Stimulated activated CD4-positive, alpha-beta T cell treated with anti-CD3 and anti-CD28 coated beads, TNF-alpha, amount 100 ng/mL, for 24 hours (primary cell): ENCODE measurements at regions not wholly inside any gene's neighbourhood (a gene's known extent, or its start where the extent isn't known, plus 50 kb on each side); places are given as distances from the start of the nearest gene placed in this dataset.

Experiments used
- DNase-seq, 3 experiments: peaks; one replicate each; pipeline ENCODE4 v3.0.0-alpha.2; 2020; ENCODE audit warnings: low read depth in 3 of 3

DNA sequence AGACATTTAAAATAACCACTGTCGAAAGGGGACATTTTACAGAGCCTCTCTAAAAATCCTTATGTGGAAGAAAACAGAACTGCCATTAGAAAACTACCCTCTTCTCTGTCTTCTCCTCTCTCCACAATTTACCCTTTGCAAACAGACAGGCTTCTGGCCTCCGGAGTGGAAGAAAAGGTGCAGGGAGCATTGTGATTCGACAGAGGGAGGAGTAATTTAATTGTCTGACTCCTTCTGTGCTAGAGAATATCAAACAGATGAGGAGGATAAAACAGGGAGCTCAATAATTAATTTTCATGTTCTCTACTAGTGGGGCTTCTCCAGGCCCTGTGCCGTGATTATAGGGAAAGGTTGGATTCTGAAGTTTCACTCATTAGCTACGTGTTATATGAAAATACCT lies 615.5 kb upstream of the MKI67 start:
- DNase-seq = no peak

DNA sequence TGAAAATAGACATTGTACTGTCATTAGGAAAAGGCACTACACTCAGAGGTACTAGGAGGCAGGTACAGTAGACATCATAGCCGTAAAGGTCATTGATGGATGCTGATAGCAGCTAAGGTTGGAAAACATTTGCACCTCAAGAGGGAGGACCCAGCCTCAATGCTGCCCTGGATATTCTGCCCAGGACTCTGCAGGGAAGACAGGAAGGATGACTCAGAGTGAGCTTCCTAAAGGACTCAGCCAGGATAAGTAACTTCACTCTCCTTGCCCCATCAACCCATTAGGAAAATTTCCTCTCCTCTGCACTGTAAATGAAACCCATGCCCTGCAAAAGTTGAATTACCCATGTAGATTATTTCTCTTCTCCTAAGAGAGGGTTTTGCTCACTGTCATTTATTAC lies 617.9 kb upstream of the MKI67 start:
- DNase-seq = no peak

DNA sequence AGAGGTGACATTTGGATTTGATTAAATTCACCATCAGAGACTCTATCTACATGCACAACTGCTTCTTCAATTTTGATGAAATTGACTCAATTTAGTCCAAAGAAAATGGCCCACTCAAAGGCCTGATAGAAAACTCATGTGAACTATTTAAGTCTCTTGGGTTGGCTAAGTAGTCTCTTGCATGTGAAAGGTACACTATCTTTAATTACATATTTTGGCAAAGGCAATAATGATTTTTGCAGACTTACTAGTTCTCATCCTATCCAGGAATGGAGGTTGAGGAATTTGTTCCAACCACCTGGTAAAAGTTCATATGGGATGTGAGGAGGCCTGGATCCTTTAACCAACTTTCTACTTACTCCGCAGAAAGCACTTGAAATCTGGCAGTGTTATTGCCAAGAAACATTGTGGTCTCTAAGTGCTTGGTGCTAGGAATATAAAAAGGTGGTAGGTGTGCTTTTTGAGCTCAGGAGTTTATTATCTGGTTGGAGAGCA lies 618.6 kb upstream of the MKI67 start:
- no peak for DNase-seq

DNA sequence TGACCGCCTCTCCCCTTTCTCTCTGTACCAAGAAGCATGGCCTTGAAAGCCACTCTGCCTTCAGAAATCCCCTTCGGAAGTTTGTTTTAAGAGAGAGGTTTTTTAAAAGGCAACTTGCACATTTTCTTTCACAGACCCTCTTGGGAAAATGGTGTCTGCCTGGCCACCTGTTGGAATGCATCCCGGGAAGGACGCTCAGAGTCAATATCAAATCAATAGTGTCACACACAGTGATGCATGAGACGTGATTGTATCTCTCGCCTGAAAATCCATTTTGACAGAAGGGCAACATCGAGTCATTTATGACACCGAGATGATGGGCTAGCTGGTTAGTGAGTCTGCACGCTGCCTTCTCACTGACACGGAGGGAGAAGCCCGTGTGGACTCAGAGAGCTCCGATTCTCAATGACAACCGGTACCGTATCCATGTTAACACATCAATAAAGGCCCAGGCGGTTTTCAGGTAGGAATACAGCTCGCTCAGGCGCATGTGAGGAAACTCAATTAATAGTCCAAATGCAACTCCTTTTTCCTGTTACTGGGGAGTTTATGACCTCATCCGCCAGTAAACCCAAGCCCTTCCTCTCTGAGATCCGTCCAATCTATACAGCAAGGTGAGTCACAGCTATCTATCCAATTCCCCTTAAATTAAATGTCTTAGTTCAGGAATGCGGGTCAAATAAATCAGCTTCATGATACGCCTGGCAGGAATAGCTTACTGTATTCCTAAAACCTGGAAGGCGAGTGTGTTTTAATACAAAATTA lies 621.5 kb upstream of the MKI67 start:
- no peak for DNase-seq

DNA sequence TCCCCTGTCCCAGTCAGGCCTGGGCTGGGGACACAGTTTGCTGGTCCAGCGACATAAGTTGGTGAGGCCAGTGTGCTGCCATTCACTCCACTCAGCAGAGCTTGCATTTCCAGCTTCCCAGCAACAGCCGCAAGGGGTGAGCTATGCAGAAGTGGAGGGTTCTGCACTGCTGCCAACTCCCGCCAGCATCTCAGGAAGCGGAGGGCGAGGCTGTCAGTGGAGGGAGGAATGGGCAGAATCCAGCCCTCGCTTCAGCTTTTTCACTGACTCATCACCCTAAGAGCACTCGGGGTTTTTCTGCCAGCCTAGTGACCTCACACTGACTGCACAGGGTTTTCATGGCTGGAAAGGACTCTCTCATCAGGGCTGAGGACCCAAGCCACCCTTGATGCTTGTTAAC lies 625.1 kb upstream of the MKI67 start:
- no peak for DNase-seq

DNA sequence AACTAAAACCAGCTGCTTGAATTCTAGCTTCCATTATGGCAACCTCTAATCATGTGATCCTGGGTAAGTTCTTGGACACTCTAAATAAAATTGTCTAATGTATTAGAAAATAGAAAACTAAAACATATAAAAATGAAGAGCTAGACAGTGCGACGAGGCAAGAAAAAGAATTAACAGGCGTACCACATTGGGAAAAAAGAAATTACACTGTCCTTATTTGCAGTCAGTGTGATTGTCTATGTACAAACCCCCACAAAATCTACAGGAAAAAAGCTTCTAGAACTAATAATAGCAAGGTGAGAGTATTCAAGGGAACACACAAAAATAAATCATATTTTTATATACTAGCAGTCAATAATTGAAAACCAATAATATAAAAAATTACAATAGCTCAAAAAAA lies 625.6 kb upstream of the MKI67 start:
- DNase-seq = no peak

DNA sequence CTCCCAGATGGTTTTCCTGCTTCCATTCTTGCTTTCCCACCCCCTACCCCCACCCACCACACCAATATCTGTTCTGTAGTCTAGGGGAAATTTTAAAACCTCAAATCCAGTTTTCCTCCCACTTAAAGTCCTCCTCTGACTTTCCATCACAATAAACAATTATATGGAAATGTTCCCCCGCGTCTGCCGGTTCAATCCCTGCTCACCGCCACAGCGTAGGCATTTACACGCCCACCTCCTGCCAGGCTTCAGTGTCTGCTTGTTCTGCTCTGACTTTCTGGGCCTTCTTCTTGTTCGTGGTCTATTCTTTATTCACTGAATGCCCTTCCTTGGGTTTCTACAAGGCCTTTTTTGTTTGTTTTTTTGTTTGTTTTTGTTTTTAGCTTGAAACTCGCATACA lies 633.0 kb upstream of the MKI67 start:
- no peak for DNase-seq

DNA sequence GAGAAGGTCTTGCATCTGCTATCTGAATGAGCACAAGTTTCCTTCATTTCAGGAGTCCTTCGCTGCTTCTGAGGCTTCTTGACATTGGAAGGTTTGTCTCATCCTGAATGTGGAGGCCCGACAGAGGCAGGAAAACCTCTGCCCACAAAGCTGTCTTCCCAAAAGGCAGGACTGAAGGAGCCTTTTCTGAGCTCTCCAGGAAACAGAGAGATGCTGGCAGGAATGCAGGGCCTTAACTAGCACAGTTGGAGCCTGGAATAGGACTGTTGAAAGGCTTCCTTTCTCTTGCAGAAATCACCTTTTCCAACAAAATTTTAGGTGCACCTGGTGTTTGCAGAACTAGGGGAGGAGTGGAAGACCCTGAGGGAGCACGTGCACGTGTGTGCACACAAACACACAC lies 637.4 kb upstream of the MKI67 start:
- no peak for DNase-seq

DNA sequence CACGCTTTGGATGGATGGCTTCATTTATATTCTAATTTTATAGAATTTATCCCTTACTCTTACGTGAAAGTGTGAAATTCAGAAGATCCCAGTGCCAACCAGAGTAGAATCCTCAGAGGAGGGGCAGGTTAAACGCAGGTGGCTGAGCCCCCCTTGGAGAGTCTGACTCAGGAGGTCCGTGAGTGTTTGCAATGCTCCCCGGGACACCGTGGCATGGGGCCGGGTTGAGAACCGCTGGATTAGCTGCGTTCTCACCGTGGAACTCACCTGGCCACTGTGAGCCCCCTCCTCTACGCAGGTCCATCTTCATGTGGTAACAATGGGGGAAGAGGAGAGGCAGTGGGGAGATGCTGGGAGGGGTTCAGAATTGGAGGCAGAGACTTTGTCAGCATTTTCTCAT lies 638.0 kb upstream of the MKI67 start:
- no peak for DNase-seq

DNA sequence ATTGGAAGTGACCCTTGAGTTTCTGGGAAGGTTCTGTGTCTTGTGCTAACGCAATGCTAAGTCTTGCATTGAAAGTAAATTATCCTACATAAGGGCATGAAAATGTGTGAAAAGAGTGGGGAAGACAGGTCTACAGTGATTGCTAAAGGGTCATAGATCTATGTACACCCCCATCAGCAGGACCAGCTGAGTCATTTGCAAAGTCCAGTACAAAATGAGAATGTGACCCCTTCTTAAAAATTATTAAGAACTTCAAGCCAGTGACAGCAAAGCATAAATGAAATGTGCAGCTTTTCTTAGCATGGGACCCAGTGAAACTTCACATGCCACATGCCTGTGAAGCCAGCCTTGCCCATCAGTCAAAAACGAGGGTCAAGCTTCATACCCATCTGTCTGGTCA lies 640.7 kb upstream of the MKI67 start:
- no peak for DNase-seq

DNA sequence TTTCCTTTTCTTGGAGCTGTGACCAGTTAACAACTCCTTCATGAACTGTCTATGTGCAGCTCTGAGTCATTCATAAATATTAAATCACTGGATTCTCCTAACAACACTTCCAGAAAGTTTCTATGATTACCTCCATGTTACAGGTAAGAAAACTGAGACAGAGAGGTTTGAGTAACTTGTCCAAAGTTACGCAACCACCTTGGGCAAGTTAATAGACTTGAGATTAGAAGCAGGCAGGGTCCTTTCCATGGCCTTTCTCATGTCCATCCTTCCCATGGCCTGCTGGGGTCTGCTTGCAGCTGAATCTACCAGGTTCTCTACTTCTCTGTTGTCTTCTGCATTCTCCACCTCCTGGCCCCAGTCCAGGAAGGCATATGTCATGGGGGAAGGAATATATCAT lies 648.8 kb upstream of the MKI67 start:
- DNase-seq = no peak

DNA sequence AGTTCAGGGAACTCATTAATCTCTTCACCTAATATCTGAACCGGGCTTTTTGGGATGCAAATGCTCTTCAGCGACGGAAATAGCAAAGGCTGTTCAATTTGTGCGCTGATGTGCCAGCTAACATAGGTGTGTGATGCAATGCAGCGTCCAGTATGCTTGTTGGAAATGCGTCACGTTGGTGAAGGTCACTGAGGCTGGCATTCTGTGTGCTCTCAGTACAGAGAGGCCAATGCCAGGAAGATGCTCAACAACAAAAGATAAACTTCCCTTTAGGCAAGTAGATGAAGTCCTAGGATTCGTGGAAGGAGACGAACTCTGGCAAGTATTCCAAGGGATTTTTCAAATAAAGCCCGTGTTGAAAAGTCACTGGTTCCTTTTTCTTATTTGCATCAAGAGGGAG lies 649.5 kb upstream of the MKI67 start:
- DNase-seq = no peak

DNA sequence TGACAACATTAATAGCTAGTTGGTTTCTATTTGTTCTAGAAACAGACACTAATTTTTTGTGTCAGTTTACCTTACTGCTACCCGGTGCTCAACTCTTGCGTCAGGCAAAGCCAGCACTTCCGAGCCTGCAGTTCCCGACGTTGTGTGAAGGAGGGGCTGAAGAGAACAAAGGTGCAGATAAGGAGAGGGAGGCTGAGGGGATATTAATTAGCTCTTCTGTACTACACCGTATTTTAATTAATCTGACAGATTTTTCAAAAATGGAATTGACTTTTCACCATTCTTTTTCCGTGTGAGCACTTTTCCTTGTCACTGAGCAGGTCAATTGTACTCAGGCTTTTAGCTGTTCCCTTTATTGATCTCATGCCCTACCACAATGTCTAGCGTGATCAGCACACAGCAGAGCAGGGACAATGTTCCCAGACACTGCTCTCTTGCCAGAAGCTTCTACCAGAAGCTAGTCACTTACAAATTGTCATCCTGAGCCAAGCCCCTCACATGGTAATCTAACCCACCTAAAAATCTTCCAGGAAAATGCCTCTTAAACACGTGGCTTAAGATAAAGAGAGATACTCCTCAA lies 650.5 kb upstream of the MKI67 start:
- DNase-seq = no peak

DNA sequence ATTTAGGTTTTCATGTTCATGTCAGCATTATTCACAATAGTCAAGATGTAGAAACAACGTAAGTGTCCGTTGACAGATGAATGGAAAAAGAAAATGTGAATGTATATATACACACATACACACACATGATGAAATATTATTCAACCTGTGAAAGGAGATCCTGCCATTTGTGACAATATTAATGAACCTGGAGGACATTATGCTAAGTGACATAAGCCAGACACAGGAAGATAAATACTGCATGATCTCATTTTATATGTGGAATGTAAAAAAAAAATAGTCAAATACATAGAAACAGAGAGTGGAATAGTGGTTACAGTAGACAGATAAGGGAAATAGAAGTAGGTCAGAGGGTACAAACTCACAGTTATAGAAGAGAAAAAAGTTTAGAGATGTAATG lies 651.1 kb upstream of the MKI67 start:
- DNase-seq = no peak

DNA sequence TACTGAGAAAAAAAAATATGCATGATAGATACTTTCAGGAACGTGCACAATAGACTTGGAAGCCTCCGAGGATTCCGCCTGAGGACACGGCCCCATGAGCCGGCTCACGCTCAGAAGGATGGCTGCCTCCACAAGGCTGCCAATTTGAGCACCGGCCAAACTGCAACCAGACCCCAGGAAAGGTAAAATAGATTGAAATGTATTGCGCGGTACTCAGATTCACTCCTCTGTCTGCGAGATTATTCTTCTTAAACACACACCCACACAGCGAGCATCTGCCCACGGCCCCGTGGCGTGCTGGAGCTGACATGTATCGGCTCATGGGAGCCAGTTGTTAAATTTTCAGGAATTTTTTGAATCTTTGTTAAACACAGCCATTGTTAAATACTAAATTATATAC lies 653.2 kb upstream of the MKI67 start:
- no peak for DNase-seq

DNA sequence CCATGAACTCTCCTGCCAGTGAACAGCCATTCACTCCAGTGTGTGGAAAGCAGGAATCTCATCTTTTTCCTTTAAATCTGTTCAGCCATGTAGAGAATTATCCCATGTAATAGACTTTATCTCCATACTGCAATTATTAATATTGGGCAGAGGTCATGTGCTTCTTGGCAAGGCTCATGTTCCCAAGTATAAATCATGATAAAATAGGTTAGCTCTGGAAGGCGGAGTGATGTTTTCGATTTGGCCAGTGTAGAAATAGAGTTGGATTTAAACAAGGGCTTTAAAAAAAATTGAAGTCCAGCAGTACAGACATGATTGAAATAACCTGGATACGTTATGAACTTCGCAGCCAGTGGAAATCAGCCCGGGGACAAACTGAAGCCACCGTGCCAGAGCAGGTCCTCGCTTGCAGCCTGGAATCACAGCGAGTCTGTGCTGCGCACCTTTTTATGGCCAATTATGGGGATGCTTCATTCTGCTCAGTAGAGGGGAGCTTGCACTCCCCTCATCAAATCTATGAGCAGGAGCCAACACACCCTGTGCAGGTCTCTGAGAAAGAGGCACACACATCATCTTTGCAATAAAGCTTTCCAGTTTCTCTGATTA lies 654.0 kb upstream of the MKI67 start:
- no peak for DNase-seq

DNA sequence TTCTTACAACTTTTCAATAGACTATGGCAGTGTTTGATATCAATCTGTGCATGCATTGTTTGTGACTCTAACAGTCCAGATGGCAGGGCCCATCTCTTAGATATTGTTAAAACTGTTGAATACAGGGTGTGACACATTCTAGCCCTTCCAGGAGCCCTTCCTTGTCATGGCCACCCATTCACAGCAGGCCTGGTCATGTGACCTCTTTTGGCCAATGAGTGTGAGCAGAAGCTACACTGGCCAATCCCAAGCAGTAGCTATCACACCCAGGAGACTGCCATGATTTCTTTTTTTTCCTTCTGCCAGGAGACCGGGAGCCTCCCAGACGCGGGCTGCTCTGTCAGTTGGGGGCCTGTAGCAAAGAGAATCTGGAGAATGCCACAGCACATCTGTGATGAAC lies 655.4 kb upstream of the MKI67 start:
- DNase-seq = no peak

DNA sequence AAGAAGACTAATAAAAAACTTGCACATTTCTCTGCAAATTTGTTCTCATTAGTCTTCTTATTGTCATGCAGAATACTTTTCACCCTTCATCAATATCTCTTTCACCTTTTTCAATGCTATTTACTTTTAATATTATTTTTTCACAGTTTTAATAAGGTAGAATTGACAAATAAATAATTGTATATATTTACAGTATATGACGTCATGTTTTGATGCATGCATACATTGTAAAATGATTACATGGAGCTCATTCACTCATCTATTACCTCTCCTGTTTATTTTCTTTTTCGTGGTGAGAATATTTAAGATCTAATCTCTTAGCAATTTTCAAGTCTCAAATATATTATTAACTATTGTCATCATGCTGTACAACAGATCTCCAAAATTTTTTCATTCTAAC lies 658.2 kb upstream of the MKI67 start:
- no peak for DNase-seq

DNA sequence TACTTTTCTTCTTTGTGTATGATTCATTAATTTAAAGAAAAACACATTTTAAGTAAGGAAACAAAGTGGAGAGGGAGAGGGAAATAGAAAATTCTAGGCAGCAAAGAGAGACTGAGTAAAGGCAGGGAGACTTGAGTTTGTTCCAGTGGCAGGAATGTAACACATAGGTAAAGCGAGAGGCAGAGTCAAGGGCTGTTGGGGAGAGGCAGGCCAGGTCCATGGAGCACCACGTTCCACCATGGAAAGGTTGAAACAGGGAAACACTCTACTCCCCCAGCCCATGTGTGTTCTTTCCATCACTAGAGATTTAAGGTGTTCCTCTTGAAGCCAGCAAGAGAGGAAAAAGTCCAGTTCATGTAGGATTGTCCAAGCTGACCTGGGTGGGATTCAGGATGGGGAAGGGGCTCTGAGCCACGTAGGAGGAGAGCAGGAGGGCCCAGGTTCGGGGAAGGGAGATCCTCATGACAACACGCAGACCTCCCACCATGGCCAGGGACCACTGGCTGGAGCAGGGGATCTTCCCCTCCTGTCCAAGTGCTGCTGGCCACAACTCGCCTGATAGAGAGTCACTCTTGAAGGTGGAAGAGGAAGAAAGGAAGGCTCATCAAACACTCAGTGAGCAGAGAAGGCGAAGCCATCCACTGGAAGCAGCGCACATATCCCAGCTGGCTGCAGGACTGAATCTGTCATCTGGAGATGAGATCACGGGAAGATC lies 666.4 kb upstream of the MKI67 start:
- DNase-seq = no peak

DNA sequence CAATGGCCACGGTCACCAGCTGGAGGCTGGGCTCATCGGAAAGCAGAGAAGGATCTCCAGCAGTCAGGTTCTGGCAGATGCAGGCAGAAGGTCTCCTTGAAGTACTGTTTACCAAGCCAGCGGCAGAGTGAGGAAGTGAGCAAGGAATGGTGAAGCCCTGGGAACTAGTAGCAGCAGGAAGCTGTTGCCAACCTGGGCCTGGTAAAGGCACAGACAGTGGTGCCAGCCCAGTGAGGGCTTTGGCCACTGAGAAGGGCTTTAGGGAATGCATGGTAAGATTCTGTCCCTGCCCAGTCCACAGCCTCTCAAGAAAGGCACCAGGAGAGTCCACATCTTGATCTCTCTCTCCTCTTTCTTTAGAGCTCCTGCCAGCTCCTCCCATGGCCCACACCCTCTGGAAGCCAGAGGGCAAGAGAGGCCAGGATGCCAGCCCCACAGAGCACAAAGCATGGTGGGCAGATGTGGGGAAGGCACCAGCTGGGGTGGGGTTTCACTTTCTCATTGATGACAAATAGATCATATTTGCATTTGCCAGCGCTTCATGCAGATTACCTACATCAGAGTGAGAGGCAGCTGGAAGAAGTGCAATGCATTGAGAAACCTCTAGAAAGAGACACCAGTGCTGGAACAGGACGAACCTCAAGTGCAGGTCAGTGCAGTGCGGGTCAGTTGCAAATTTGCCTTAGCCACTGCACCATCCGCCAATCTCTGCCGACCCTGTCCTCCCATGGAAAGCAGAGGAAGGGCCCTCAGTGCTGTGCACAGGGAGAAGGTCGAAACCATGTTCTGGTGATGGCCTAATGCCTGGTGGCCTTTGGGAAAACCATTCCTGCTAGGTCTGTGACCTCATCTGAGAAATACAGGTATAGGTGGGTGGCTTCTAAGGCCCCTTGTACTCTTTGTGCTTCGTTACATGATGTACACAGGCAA lies 667.8 kb upstream of the MKI67 start:
- no peak for DNase-seq

DNA sequence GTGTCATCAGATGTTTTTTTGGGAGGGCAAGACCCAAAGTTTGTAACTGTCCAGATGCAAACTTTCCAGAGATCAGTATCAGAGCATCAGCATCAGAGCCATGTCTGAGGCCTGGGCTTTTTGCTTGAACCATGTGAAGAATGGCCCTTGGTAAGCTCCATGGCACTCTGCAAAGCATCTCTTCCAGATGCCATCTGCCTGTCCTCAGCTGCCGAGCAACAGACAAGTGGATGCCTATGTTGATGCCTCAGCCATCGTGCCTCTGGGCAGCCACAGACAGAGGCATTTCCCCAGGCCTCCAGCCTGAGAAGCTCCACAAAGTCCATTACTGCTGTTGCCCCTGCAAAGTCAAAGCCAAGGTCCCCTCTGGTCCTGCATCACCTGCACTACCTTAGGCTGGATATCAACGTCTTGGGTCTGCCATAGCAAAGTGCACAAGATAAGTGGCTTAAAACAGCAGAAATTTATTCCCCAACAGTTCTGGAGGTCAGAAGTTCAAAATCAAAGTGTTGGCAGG lies 670.2 kb upstream of the MKI67 start:
- no peak for DNase-seq
